Activated CD8-positive, alpha-beta memory T cell treated with anti-CD3 and anti-CD28 coated beads, Interleukin-2, amount 10 ng/mL, durations not matched to agents 7 days and 5 days (primary cell): ENCODE measurements at regions not wholly inside any gene's neighbourhood (a gene's known extent, or its start where the extent isn't known, plus 50 kb on each side); places are given as distances from the start of the nearest gene placed in this dataset.
"Not testable (repeated sequence)": the region's sequence is repeated elsewhere in the genome, so short reads cannot be mapped to it uniquely, and the experiment has no call there.

Experiments
- ATAC-seq: fragments of 150-1000 bp; cut with Tn5 transposase; one replicate; pipeline ENCODE4 v1.10.0; 2021; ENCODE audit warnings: moderate library complexity
- CTCF ChIA-PET: fragments of 350-600 bp; sonication (Branson Sonifier 250); formaldehyde crosslinking; loops from one replicate; lab custom pipeline; 2021; ENCODE audit warnings: antibody characterized with exemption; lab: Charles Lee
- DNase-seq: peaks from one replicate; pipeline ENCODE4 v3.0.0-alpha.2; 2020
- H3K27ac Mint-ChIP-seq: one replicate; pipeline ENCODE4 v1.8.0; 2021; ENCODE audit warnings: mild to moderate bottlenecking, mixed read lengths
- H3K27me3 Mint-ChIP-seq: one replicate; pipeline ENCODE4 v1.8.0; 2021; ENCODE audit warnings: mixed read lengths
- H3K36me3 Mint-ChIP-seq: one replicate; pipeline ENCODE4 v1.8.0; 2021; ENCODE audit warnings: mild to moderate bottlenecking, mixed read lengths
- H3K4me1 Mint-ChIP-seq: one replicate; pipeline ENCODE4 v1.8.0; 2021; ENCODE audit warnings: mixed read lengths
- H3K4me3 Mint-ChIP-seq: one replicate; pipeline ENCODE4 v1.8.0; 2021; ENCODE audit warnings: mild to moderate bottlenecking, moderate library complexity, mixed read lengths
- H3K9me3 Mint-ChIP-seq: one replicate; pipeline ENCODE4 v1.8.0; 2022; ENCODE audit warnings: low read depth, mixed read lengths

DNA sequence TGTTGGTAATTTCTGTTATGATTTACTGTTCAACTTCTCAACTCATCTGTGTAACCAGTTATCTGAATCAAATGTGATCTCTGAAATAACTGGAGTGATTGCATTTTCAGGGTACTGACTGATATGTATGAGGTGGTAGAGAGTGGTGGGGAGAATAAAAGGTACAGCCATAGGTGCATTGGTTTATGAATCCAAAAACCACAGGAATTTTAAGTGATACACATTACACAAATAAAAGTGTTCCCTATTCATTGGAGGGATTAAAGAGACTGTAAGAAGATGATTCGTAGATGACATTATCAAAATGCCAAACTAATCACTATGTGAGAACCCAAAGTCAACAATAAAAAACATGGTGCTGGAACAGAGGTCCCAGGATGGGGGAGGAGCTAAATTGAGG lies 158.7 kb upstream of the RSPO3 start:
- CTCF ChIA-PET, result no interaction called here
- Mint-ChIP-seq H3K27ac (no peak overlapping the region), H3K36me3 (no peaks in the 10 kb centered on the region), H3K4me3 (no peak overlapping the region), H3K4me1 (no peaks in the 10 kb centered on the region), H3K27me3 (no peaks in the 10 kb centered on the region), H3K9me3 (no peaks in the 10 kb centered on the region)
- no peak for ATAC-seq
- no peak for DNase-seq

DNA sequence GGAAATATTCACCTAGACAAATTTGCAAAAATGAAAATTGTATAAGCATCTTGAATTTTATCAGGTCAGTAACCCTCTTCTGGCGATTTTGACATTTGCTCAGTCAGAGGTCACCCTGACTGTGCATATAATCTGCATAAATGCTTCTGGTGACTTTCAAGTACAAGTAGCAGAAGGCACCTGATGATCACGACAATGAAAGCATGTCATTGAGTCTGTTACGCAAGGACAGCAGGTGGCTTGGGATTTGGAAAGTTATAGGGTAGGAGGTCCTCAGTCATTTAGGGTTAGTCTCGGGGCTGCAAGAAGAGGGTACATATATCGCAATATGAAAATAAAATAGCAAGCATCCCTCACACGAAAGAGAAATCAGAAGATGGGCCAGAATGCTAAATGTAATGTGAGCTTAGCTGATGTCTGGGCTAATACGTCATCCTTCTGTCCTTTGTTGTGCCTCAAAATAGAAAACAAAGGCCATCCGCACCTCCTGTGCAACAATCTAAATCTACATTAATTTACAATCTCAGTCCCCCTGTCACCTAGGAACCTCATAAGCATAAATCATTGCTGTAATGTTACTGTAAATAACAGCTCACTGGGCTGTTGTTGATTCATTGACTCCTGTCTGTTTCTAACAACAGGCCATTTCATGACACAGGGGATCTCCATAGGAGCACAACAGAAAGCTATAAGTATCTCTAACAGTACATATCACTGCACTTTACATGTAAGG lies 155.2 kb upstream of the RSPO3 start:
- CTCF ChIA-PET, result no interaction called here
- Mint-ChIP-seq H3K36me3 (no peaks in the 10 kb centered on the region), H3K27ac (no peak overlapping the region), H3K4me3 (no peak overlapping the region), H3K27me3 (no peaks in the 10 kb centered on the region), H3K4me1 (no peaks in the 10 kb centered on the region), H3K9me3 (no peaks in the 10 kb centered on the region)
- ATAC-seq (no peak), DNase-seq (no peak)

DNA sequence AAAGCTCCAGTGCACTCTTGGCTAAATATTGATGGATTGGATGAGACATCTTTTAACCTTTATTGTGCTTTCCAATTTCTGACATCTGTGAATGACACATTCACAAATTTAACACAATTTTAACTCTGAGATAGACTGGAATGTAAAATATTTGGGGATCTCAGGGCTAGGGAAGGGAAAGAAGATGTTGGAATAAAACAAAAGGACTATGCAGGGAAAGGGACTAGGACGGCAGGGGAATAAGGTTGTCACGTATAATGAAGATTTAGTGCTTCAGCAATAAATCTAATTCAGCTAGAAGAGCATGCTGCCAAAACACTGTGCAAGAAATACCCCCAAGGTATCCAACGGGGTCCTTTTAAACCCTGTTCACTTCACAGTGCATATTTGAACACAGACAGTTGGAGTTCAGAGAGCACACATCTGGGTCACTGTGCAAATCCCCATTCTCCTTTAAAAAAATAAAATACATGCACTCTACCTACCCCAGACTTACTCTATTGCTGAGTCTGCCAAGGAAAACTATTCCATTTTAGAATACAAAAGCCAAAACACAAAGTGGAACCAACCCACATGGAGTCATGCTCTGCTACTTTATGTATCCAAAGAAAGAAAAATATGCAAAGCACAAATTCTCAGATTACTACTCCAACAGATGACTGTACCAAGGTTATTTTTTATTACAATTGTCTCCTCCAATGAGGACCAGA lies 151.0 kb upstream of the RSPO3 start:
- Mint-ChIP-seq H3K27me3 (no peaks in the 10 kb centered on the region), H3K36me3 (no peaks in the 10 kb centered on the region), H3K4me1 (no peaks in the 10 kb centered on the region), H3K4me3 (no peak overlapping the region), H3K9me3 (no peaks in the 10 kb centered on the region), H3K27ac (no peak overlapping the region)
- DNase-seq (no peak), ATAC-seq (no peak)
- CTCF ChIA-PET, result no interaction called here

DNA sequence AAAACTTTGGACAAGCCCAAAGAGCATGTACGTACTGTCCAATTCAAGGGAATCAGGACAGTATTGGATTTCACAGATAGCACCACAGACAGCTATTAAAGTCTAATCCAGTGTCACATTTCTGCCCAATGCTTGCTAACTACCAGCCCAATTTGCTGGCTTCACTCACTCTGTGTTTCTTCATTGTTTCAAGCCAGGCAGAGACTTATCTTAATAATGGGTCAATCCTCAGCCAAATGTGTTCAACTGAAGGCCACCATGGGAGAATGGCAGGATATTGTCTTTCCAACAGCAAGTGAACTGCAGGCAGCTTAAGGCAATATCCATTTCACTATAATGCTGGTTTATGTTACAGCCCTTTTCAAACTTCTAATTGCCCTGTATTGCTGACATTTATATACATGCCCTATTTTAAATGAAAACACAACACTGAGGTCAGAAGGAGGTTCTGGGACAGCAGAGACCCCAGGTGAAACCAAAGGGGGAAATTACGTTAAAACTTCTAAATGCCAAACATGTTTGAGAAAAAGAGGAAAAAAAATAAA lies 142.1 kb upstream of the RSPO3 start:
- no peak for DNase-seq
- Mint-ChIP-seq H3K27ac (no peak overlapping the region), H3K4me3 (no peak overlapping the region), H3K9me3 (no peaks in the 10 kb centered on the region), H3K4me1 (no peaks in the 10 kb centered on the region), H3K27me3 (no peaks in the 10 kb centered on the region), H3K36me3 (no peaks in the 10 kb centered on the region)
- no peak for ATAC-seq
- CTCF ChIA-PET, result no interaction called here

DNA sequence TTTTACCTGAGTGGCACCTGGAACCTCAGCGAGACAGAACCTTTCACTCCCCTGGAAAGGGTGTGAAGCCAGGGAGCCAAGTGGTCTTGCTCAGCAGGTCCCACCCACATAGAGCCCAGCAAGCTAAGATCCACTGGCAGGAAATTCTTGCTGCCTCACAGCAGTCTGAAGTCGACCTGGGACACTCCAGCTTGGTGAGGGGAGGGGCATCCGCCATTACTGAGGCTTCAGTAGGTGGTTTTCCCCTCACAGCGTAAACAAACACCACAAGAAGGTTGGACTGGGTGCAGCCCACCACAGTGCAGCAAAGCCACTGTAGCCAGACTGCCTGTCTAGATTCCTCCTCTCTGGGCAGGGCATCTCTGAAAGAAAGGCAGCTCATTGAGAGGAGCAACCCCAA lies 134.7 kb upstream of the RSPO3 start:
- Mint-ChIP-seq H3K4me1 (no peaks in the 10 kb centered on the region), H3K27me3 (no peaks in the 10 kb centered on the region), H3K9me3 (no peaks in the 10 kb centered on the region), H3K36me3 (no peaks in the 10 kb centered on the region), H3K4me3 (no peak overlapping the region), H3K27ac (no peak overlapping the region)
- ATAC-seq, result no peak
- CTCF ChIA-PET, result interaction anchor here (1.5 kb wide), 1 partner anchor 9 kb away, joined by 3 read pairs; no protein-coding TSS in a partner anchor
- no peak for DNase-seq

DNA sequence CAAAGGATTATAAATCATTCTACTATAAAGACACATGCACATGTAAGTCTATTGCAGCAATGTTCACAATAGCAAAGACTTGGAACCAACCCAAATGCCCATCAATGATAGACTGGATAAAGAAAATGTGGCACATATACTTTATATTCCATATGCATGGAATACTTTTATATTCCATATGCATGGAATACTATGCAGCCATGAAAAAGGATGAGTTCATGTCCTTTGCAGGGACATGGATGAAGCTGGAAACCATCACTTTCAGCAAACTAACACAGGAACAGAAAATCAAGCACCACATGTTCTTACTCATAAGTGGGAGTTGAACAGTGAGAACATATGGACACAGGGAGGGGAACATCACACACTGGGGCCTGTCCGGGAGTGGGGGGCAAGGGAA lies 130.3 kb upstream of the RSPO3 start:
- H3K27me3 Mint-ChIP-seq, ATAC-seq, DNase-seq, H3K9me3 Mint-ChIP-seq, CTCF ChIA-PET, H3K4me1 Mint-ChIP-seq, H3K4me3 Mint-ChIP-seq, H3K36me3 Mint-ChIP-seq, H3K27ac Mint-ChIP-seq: not testable (repeated sequence)

DNA sequence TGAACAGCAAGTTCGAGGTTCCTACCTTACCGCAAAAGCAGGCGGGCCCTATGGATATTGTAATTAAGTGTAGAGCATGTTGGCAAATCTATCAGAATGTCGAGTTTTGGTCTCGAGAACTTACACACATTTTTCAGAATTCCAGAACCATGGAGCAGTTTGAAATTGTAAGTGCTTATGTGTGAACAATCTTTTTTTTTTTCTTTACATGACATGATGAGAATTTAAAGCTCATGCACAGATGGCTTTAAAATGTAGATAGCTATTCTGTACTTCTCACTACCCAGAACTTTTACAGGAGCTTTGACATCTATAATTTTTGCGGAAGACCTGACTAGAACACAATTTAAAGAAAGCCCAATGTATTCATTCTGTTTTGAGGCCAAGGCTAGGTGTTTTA lies 117.8 kb upstream of the RSPO3 start:
- DNase-seq, result no peak
- Mint-ChIP-seq H3K27me3 (no peaks in the 10 kb centered on the region), H3K4me3 (no peak overlapping the region), H3K9me3 (no peaks in the 10 kb centered on the region), H3K36me3 (no peaks in the 10 kb centered on the region), H3K4me1 (no peaks in the 10 kb centered on the region), H3K27ac (no peak overlapping the region)
- ATAC-seq, result no peak
- CTCF ChIA-PET, result no interaction called here

DNA sequence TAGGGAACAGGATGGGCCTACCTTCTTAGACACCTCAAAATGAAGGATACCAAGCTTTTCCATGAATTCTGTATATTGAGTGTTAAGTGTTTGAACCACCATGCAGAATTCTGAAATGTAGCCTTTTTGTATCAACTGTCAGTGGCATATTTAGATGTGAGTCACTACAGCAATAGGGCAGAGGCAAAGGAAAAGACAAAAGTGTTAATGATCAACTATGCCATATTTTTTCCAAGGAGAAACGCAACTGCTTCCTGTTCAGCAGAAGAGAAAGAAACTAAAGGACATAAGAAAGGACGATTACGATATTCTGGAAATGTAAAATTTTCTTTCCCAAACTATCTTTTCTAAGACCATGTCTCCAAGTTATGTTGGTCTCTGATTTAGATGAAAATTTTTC lies 104.6 kb upstream of the RSPO3 start:
- Mint-ChIP-seq H3K4me1 (no peaks in the 10 kb centered on the region), H3K4me3 (no peak overlapping the region), H3K27me3 (no peaks in the 10 kb centered on the region), H3K9me3 (no peaks in the 10 kb centered on the region), H3K27ac (no peak overlapping the region), H3K36me3 (no peaks in the 10 kb centered on the region)
- DNase-seq (no peak), ATAC-seq (no peak)
- CTCF ChIA-PET, result no interaction called here

DNA sequence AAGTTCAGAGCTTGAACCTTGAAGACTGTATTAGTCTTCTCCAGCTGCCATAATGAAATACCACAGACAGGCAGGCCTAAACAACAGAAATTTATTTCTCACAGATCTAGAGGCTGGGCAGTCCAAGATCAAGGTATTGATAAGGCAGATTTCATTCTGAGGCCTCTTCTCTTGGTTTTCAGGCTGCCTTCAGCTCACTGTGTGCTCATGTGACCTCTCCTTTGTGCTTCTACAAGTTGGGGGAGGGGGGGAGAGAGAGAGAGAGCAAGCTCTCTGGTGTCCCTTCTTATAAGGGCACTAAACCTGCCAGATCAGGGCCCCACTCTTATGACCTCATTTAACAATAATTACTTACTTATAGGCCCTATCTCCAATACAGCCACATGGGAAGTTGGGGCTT lies 102.6 kb upstream of the RSPO3 start:
- H3K4me1 Mint-ChIP-seq, result no peaks in the 10 kb centered on the region
- H3K4me3 Mint-ChIP-seq, result no peak overlapping the region
- H3K9me3 Mint-ChIP-seq, result no peaks in the 10 kb centered on the region
- H3K27ac Mint-ChIP-seq, result no peak overlapping the region
- ATAC-seq (no peak), DNase-seq (no peak)
- H3K36me3 Mint-ChIP-seq, result no peaks in the 10 kb centered on the region
- CTCF ChIA-PET, result no interaction called here
- H3K27me3 Mint-ChIP-seq, result no peaks in the 10 kb centered on the region

DNA sequence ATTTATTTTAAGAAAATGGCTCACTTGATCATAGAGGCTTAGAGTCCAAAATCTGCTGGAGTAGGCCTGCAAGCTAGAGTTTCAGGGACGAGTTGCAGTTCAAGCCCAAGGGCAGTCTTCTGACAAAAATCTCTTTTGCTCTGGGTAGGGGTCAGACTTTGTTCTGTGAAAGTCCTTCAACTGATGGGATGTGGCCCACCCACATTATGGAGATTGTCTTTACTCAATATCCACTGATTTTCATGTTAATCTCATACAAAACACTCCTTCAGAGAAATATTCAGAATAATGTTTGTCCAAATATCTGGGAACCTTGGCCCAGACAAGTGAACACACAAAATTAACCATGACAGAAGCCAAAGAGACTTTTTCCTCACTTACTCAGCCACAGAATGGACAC lies 98.6 kb upstream of the RSPO3 start:
- ATAC-seq (no peak), DNase-seq (no peak)
- Mint-ChIP-seq H3K27ac (no peak overlapping the region), H3K27me3 (no peaks in the 10 kb centered on the region), H3K9me3 (no peaks in the 10 kb centered on the region), H3K4me3 (no peak overlapping the region), H3K4me1 (no peaks in the 10 kb centered on the region), H3K36me3 (no peaks in the 10 kb centered on the region)
- CTCF ChIA-PET, result no interaction called here

DNA sequence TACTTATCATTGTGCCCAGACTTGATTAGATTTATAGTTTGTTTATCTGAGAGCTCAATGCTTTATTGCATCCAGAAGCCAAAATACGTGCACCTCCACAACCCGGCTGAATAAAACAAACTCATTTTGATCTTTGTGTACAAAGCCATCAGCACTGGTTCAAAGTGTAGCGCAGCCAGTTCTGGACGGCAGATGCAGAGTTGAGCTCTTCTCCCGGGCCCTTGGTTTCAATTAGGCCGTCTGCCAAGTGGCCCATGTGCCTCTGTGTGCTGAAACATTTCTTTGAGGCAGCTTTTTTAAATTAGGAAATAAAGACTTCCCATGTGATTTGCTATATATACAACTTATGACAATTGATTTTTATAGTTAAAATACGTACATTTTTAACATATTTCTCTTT lies 96.2 kb upstream of the RSPO3 start:
- CTCF ChIA-PET, result no interaction called here
- H3K4me3 Mint-ChIP-seq, result no peak overlapping the region
- H3K27me3 Mint-ChIP-seq, result no peaks in the 10 kb centered on the region
- no peaks in the 10 kb centered on the region for H3K4me1 Mint-ChIP-seq
- H3K36me3 Mint-ChIP-seq, result no peaks in the 10 kb centered on the region
- H3K9me3 Mint-ChIP-seq, result no peaks in the 10 kb centered on the region
- no peak for ATAC-seq
- DNase-seq, result no peak
- H3K27ac Mint-ChIP-seq, result no peak overlapping the region

DNA sequence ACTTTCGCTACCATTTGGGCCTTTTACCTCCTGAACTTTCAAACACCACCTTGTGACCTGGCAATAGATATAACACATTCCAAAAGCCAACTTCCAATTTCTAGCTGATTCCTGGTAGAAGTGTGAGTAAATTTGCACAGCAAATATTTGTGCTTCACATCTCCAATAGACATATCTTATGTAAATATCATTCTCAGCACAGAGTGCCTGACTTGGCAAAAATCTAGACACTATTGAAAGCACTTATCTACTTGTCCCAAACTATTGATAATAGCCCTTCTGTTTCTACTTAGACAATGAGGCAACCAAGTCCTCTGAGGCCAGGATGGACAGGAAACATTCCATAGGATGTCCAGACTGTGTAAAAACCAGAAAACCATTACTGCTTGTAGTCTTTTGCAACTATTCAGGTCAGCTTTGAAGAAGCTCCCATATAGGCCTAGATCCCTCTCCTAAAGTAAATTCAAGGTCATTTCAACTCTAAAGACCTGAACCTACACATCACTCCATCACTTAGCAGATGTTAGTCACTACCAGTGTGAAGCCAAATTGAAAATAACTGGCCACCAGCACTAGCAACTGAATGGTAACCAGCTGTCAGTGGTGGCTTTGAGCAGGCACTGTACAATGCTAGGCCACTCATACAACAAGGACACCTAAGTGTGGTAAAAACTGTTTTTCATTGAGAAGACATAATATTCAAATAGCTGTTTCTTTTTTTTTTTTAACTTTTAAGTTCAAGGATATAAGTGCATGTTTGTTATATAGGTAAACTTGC lies 95.3 kb upstream of the RSPO3 start:
- no peaks in the 10 kb centered on the region for H3K4me1 Mint-ChIP-seq
- CTCF ChIA-PET, result no interaction called here
- H3K27me3 Mint-ChIP-seq, result no peaks in the 10 kb centered on the region
- ATAC-seq (no peak), DNase-seq (no peak)
- H3K36me3 Mint-ChIP-seq, result no peaks in the 10 kb centered on the region
- H3K4me3 Mint-ChIP-seq, result no peak overlapping the region
- H3K27ac Mint-ChIP-seq, result no peak overlapping the region
- no peaks in the 10 kb centered on the region for H3K9me3 Mint-ChIP-seq

DNA sequence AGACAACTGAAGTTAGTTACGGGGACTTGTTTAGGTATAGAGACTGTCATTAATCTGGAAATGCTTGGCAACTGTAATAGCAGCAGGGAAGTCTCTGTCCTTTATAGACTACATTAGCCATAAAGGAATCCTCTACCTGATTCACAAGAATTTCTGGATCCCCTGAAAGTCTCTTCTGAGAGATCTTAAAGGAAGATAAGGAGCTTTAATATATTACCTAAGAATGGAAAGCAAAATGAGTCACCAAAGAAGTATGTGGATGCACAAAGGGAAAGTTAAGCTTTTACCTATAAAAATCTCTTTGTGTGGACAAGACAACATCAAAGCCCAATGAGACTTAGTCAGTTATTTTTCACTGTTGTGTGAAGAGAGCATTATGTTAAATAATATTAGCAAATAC lies 92.2 kb upstream of the RSPO3 start:
- Mint-ChIP-seq H3K4me3 (no peak overlapping the region), H3K9me3 (no peaks in the 10 kb centered on the region), H3K36me3 (no peaks in the 10 kb centered on the region), H3K27me3 (no peaks in the 10 kb centered on the region), H3K4me1 (no peaks in the 10 kb centered on the region), H3K27ac (no peak overlapping the region)
- ATAC-seq (no peak), DNase-seq (no peak)
- CTCF ChIA-PET, result no interaction called here

DNA sequence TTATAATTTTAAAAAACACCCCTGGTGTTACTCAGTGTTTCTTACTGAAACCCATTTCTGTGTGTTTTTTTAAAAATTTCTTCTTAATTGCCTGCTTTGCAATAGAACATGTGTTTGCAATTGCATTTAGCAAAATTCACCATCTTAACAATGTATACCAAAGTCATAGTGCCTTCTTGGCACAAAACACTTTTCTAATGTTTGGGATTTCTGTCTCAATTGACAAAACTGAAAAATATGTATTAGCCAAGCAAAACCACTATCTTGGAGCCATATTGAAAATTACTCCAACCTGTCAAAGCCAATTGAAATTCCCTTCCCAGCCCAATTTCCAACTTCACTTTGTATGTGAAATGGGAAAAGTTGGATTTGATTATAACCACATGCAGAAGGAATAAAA lies 88.4 kb upstream of the RSPO3 start:
- no peaks in the 10 kb centered on the region for H3K9me3 Mint-ChIP-seq
- H3K4me1 Mint-ChIP-seq, result no peaks in the 10 kb centered on the region
- DNase-seq (no peak), ATAC-seq (no peak)
- no peak overlapping the region for H3K4me3 Mint-ChIP-seq
- CTCF ChIA-PET, result no interaction called here
- no peak overlapping the region for H3K27ac Mint-ChIP-seq
- H3K27me3 Mint-ChIP-seq, result no peaks in the 10 kb centered on the region
- no peaks in the 10 kb centered on the region for H3K36me3 Mint-ChIP-seq
